Heart right ventricle (tissue), 16 donors: ENCODE measurements at regions not wholly inside any gene's neighbourhood (a gene's known extent, or its start where the extent isn't known, plus 50 kb on each side); places are given as distances from the start of the nearest gene placed in this dataset.

Experiments
- ATAC-seq, 8 donors: fragments of 200-7000 bp; cut with Tn5 transposase; one replicate each; pipeline ENCODE4 v1.9.1; 2020; ENCODE audit warnings: mild to moderate bottlenecking in 8 of 8, moderate library complexity in 8 of 8, moderate number of reproducible peaks in 1 of 8
- DNase-seq, 2 donors: peaks; one replicate each; pipeline ENCODE4 v3.0.0-alpha.2; 2020
- H3K27ac ChIP-seq, 10 donors: fragments of 200-600 bp; sonication (generic) in 2 of 10; one replicate each; pipeline versions ENCODE4 v1.5.0 to v1.8.0; 2020 to 2022; ENCODE audit warnings: mild to moderate bottlenecking in 3 of 10
- H3K27me3 ChIP-seq, 7 donors: fragments of 200-600 bp; one replicate each; pipeline ENCODE4 v1.8.0; 2021 to 2022; ENCODE audit warnings: mild to moderate bottlenecking in 2 of 7
- H3K36me3 ChIP-seq, 9 donors: fragments of 200-600 bp; sonication (generic) in 1 of 9; one replicate each; pipeline versions ENCODE4 v1.5.0 to v1.8.0; 2020 to 2022; ENCODE audit warnings: mild to moderate bottlenecking in 2 of 9
- H3K4me1 ChIP-seq, 9 donors: fragments of 200-600 bp; sonication (generic) in 1 of 9; one replicate each; pipeline versions ENCODE4 v1.5.0 to v1.8.0; 2020 to 2022; ENCODE audit warnings: mild to moderate bottlenecking in 4 of 9
- H3K4me3 ChIP-seq, 10 donors: fragments of 200-600 bp; sonication (generic) in 2 of 10; one replicate each; pipeline versions ENCODE4 v1.5.0 to v1.8.0; 2020 to 2022; ENCODE audit warnings: mild to moderate bottlenecking in 7 of 10, moderate library complexity in 2 of 10
- H3K9me3 ChIP-seq, 11 donors: fragments of 200-600 bp in 10 of 11; sonication (generic) in 2 of 11; one replicate each; pipeline versions ENCODE4 v1.5.0 to v1.8.0; 2013 to 2022; ENCODE audit warnings: mild to moderate bottlenecking in 2 of 11, control low read depth in 1 of 11, moderate library complexity in 1 of 11
- CTCF ChIP-seq, 9 donors: fragments of 200-600 bp; sonication (generic) in 2 of 9; IDR thresholded peaks; one replicate each; pipeline versions ENCODE4 v1.5.0 to v1.8.0; 2021 to 2022; ENCODE audit warnings: antibody characterized with exemption in 9 of 9, mild to moderate bottlenecking in 5 of 9, moderate library complexity in 1 of 9
- WGBS, 2 donors: extraction: QIAGEN DNeasy Blood & Tissue Kit; methylation state at CpG; one replicate each; pipeline ENCODE4 v1.1.7; 2013; ENCODE audit warnings: inconsistent platforms in 1 of 2; 5-methylcytosine and 5-hydroxymethylcytosine counted together
- intact Hi-C, 10 donors: fragments of 100-400 bp; cut with DNase I; formaldehyde crosslinking; loops; one replicate each; pipeline versions ENCODE4 v1.11.1 to v1.14.2; 2022
- donor health status: Arrhythmogenic right ventricular cardiomyopathy.
- donor health status: ischemic (EF 13 %, LVEDD 7.1; RV severe dilation, severe dysfunction).
- donor health status: healthy with polysubstance abuse.
- donor health status: DM: no; HTN: yes; CAD: no.
- donor health status: DM: no; HTN: no; CAD: no.
- donor health status: ischemic (EF 25% LVEDD 6.9; RV normal size, moderate dysfunction).
- donor health status: ischemic (EF 25% LVEDD 5.7; RV mildly dilated, moderate dysfunction).
- donor health status: healthy.
- donor health status: DM: yes; HTN: yes; CAD: no.
- donor health status: Ischemic cardiomyopathy.
- donor health status: ischemic (EF 35%, LVEDD 5.7; RV mildly dilated, moderate dysfunction).
- donor health status: nonischemic (EF 11% LVEDD 7.7; RV severe dilation, severe dysfunction).
- donor health status: DM: yes; HTN: yes; CAD: no.
- donor health status: PGD.
- donor health status: ischemic (EF 29% LVEDD 5.4; RV normal size, mild dysfunction).
- donor health status: nonischemic (EF 23%, LVEDD 6.1; RV moderate dilation, normal function).

- H3K9me3 ChIP-seq, result peaks cover 0 to 17% (median 0%) of the 10 kb centered on the region in 11 donors
- DNase-seq (no peak), ATAC-seq (no peak)
- no peaks in the 10 kb centered on the region for H3K4me1 ChIP-seq
- no peak for TF ChIP-seq CTCF (IDR thresholded peaks at IDR 0.05)
- intact Hi-C loops, result no loop called here
- WGBS, 2 donors, result 92 to 95% methylated on average over 2 of the region's 2 CpGs
- no peak overlapping the region for H3K4me3 ChIP-seq
- H3K27me3 ChIP-seq, result no peaks in the 10 kb centered on the region
- no peaks in the 10 kb centered on the region for H3K36me3 ChIP-seq
- H3K27ac ChIP-seq, result no peak overlapping the region
Observed at GRCh38 chr18:70684821-70685220, 396.0 kb downstream of the SOCS6 start.

- peaks cover 0 to 17% (median 0%) of the 10 kb centered on the region in 11 donors for H3K9me3 ChIP-seq
- H3K27ac ChIP-seq, result no peak overlapping the region
- H3K27me3 ChIP-seq, result no peaks in the 10 kb centered on the region
- DNase-seq, result no peak
- no peaks in the 10 kb centered on the region for H3K36me3 ChIP-seq
- no peaks in the 10 kb centered on the region for H3K4me1 ChIP-seq
- TF ChIP-seq CTCF (IDR thresholded peaks at IDR 0.05), result no peak
- ATAC-seq, result no peak
- no peak overlapping the region for H3K4me3 ChIP-seq
- intact Hi-C loops, result no loop called here
- WGBS, 2 donors, result 79 to 82% methylated on average over 5 of the region's 5 CpGs
Observed at GRCh38 chr18:70683263-70683662, 394.4 kb downstream of the SOCS6 start.

DNA sequence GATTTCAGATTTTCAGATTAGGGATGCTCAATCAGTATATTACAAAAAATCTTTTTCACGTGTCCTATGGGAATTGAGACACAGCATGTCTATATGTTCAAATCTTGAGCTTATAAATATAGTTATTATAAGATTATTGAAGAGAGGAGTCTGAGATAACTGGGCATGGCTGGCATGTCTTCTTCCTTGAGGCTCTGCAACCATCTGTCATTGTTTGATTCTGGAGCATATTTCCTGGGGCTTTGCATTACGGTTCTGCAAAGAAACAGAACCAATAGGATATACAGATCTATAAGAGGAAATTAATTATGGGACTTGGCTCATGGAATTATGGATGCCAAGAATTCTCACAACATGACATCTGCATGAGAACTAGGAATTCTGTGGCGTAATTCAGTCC lies 386.1 kb downstream of the SOCS6 start:
- no peak for TF ChIP-seq CTCF (IDR thresholded peaks at IDR 0.05)
- no peaks in the 10 kb centered on the region for H3K4me1 ChIP-seq
- no peak overlapping the region for H3K4me3 ChIP-seq
- no peaks in the 10 kb centered on the region for H3K27me3 ChIP-seq
- H3K27ac ChIP-seq, result no peak overlapping the region
- DNase-seq, result no peak
- intact Hi-C loops, result no loop called here
- no peaks in the 10 kb centered on the region for H3K36me3 ChIP-seq
- WGBS, 2 donors, result 84 to 85% methylated on average over 3 of the region's 3 CpGs
- H3K9me3 ChIP-seq, result peaks cover 0 to under 1% (median 0%) of the 10 kb centered on the region in 11 donors
- no peak for ATAC-seq

DNA sequence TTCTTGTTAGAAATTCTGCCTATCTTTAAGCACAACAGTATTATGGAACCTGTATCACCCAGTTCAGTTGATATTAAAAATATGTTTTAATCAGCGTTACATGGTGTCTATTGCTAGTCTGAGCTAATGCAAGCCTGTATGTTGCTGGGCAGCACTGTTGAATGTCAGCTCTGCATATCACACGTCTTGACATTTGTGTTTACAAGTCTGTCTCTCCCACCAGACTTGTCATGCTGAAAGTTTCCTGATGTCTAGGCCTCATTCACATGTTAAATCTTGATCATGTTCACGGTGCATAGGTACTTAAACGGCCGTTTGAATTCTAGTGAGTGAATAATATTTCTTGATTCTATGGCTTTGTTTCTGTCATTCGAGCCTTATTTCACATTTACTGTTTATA lies 385.0 kb downstream of the SOCS6 start:
- Histone ChIP-seq H3K36me3 (no peaks in the 10 kb centered on the region), H3K27ac (no peak overlapping the region), H3K4me3 (no peak overlapping the region), H3K4me1 (no peaks in the 10 kb centered on the region), H3K9me3 (peaks cover 0 to 11% (median 0%) of the 10 kb centered on the region in 11 donors), H3K27me3 (no peaks in the 10 kb centered on the region)
- no peak for ATAC-seq
- WGBS, 2 donors, result 31% methylated on average over 6 of the region's 6 CpGs
- intact Hi-C loops, result no loop called here
- no peak for TF ChIP-seq CTCF (IDR thresholded peaks at IDR 0.05)
- DNase-seq, result no peak

- TF ChIP-seq CTCF (IDR thresholded peaks at IDR 0.05), result no peak
- ATAC-seq, result no peak
Observed at GRCh38 chr18:70672581-70672980, 383.7 kb downstream of the SOCS6 start.

More at GRCh38 chr18:70672581-70672980, 383.7 kb downstream of the SOCS6 start:
- intact Hi-C loops, result no loop called here
- H3K4me1 ChIP-seq, result no peaks in the 10 kb centered on the region
- 80 to 84% methylated on average over 5 of the region's 5 CpGs for WGBS, 2 donors
- no peak overlapping the region for H3K27ac ChIP-seq
- no peak overlapping the region for H3K4me3 ChIP-seq
- peaks cover 0 to 15% (median 0%) of the 10 kb centered on the region in 11 donors for H3K9me3 ChIP-seq
- H3K36me3 ChIP-seq, result no peaks in the 10 kb centered on the region
- H3K27me3 ChIP-seq, result no peaks in the 10 kb centered on the region
- DNase-seq, result no peak
